Cardiac fibroblast (primary cell): ENCODE measurements at regions not wholly inside any gene's neighbourhood (a gene's known extent, or its start where the extent isn't known, plus 50 kb on each side); places are given as distances from the start of the nearest gene placed in this dataset.

ENCODE experiments used
- DNase-seq, 2 donors: peaks; one replicate each; pipeline versions ENCODE4 v3.0.0 to v3.0.0-alpha.2; 2010; ENCODE audit warnings: low read depth in 2 of 2
- H3K4me3 ChIP-seq, 2 donors: replicated peaks in 1 of 2; 1 replicate in 1 of 2; 2 replicates in 1 of 2; pipeline ENCODE4 v1.5.1; 2011; ENCODE audit warnings: low read depth in 2 of 2, low read length in 2 of 2, mild to moderate bottlenecking in 2 of 2, moderate library complexity in 1 of 2
- CTCF ChIP-seq: IDR thresholded peaks from one replicate; pipeline ENCODE4 v1.5.1; 2011; ENCODE audit warnings: low read depth, mild to moderate bottlenecking, low read length, inconsistent platforms

DNA sequence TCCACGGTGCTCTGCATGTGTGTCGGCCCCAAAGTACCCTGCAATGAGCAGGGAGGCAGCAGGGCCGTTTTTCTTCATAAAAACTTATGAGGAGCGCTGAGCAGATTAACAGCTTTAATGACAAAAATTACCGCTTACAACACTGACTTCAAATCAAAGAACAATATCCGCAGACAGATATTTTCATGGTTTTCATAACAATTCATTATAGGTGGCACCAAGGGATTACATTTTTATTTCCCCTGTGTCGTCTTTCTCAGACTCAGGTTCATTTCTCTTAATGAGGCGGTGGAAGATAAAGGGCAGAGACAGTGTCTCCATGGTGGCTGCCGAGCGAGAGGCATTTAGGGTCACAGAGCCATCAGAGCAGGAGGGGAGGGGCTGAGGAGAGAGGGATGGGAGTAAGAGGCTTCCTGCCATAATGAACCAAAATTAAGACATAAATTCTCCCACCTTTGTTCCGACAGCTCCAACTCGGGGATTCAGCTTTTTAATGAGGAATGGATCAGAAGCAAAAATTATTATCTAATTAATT is 240.7 kb upstream of the CLINT1 start:
- H3K4me3 ChIP-seq = no peak overlapping the region
- no peak for DNase-seq
- no peak for TF ChIP-seq CTCF

DNA sequence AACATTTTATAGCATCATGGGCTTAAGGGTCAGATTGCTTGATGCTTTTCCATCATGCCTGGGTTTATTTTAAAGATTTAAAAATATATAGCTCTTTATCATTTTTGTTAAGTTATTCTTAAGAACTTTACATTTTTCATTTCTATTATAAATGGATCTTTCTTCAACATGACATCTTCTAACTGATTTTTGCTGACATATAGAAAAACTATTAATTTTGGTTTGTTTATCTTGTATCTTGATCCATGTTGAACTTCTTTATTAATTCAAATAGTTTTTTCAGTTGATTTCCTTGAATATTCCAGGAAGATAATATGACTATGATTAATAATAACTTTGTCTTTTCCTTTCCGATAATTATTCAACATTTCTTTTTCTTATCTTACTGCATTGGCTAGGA is 237.9 kb upstream of the CLINT1 start:
- no peak for DNase-seq
- no peak for TF ChIP-seq CTCF

DNA sequence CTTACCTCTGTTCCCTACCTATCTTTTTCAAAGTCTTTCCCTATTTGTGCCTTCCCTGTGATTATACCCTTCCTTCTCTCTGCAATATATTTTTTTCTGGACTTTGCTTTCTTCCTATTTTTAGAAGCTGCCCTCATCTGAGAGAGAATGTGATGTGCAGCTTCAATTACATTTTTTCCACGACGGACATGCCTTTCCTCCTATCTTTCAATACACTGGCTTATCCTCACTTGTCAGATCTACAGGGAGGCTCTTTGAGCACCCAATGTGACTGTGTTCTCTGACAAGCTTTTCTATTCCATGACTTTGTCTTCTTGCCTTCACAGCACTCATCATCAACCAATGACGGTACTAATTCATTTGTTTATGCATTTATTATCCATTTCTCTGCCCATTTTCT is 227.9 kb upstream of the CLINT1 start:
- H3K4me3 ChIP-seq = no peak overlapping the region
- no peak for DNase-seq
- no peak for TF ChIP-seq CTCF

More for the DNA sequence above, 237.9 kb upstream of the CLINT1 start:
- no peak overlapping the region for H3K4me3 ChIP-seq

GRCh38 chr5:158084292-158084691 is 225.3 kb upstream of the CLINT1 start:
- no peak for TF ChIP-seq CTCF
- DNase-seq = no peak
- no peak overlapping the region for H3K4me3 ChIP-seq

GRCh38 chr5:158082696-158083287 is 223.8 kb upstream of the CLINT1 start:
- no peak for DNase-seq
- no peak overlapping the region for H3K4me3 ChIP-seq
- no peak for TF ChIP-seq CTCF

GRCh38 chr5:158080112-158080511 is 221.2 kb upstream of the CLINT1 start:
- no peak for TF ChIP-seq CTCF
- H3K4me3 ChIP-seq = no peak overlapping the region
- no peak for DNase-seq

- no peak for TF ChIP-seq CTCF
- no peak for DNase-seq
Measured at GRCh38 chr5:158079097-158079496, 220.2 kb upstream of the CLINT1 start.

More at GRCh38 chr5:158079097-158079496, 220.2 kb upstream of the CLINT1 start:
- no peak overlapping the region for H3K4me3 ChIP-seq
